Hematopoietic multipotent progenitor cell (in vitro differentiated cells): ENCODE measurements at regions not wholly inside any gene's neighbourhood (a gene's known extent, or its start where the extent isn't known, plus 50 kb on each side); places are given as distances from the start of the nearest gene placed in this dataset.
A peak's percentile ranks its signal among the peaks of the same experiment; 100 is the strongest.
"Not testable (repeated sequence)": the region's sequence is repeated elsewhere in the genome, so short reads cannot be mapped to it uniquely, and the experiment has no call there.

Source experiments
- DNase-seq, 3 donors: peaks; one replicate each; pipeline ENCODE4 v3.0.0-alpha.2; 2011 to 2015; ENCODE audit warnings: low read depth in 2 of 3, low spot score in 2 of 3

DNA sequence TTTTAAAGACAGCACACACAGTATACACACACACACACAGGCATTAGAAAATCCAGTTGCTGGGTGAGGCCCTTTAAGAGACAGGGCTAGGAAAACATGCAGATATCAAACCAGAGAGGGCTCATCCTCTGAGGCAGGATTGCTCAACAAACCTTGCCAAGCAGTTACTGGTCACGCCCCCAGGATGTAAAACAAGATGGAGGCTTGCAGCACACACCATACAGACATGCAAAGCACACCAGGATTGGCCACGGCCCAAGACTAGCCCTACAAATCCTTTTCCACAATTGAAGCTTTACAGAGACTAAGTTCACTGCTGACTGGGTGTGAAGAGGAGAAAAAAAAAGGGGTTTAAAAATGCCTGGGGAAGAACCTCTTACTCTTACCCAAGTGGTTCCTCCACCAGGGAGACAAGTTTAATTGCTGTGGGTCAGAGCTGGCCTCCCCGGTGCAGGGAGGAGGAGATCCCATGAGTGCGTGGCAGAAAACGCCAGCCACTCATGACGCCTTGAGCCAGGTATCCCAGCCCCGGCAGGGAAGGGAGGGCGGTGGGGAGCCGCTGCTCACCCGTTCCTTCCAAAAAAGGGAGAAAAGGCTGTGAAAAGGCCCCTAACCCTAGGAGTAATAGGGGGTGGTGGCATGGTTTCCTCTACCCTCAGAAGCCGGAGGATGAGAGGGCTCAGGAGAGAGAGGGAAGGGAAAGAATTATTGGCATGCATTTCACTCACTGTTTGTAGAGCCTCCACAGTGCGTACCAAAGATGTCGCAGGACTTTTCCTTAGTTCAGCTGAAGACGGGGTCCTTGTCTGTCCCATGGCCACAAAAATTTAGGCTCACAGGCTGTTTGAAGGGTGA, 594.6 kb upstream of the ZP4 start:
- no peak for DNase-seq

- no peak for DNase-seq
Observed at GRCh38 chr1:238484121-238484520, 593.4 kb upstream of the ZP4 start.

GRCh38 chr1:238476841-238477240, 586.1 kb upstream of the ZP4 start:
- DNase-seq, result peak in 2 of 3 donors; percentile 85 to 93

DNA sequence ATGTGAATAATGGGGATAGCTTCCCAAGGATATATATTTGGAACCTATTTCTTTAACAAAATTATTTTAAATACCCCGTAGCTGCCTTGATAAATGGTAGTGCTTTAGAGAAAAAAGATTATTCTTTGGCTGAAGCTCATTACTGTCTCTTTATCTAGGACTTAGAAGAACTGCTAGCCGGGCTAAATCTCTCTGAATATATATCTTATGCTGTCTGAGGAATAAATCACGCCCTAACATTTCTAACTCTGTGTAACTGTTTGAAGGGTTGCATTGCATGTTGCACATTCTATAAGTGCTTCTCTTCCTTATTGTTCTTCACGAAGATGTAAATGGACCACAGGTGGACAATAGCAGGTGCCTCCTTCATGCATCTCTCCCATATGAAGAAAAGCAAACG, 585.0 kb upstream of the ZP4 start:
- DNase-seq, result no peak

- no peak for DNase-seq
Observed at GRCh38 chr1:238474263-238474662, 583.5 kb upstream of the ZP4 start.

DNA sequence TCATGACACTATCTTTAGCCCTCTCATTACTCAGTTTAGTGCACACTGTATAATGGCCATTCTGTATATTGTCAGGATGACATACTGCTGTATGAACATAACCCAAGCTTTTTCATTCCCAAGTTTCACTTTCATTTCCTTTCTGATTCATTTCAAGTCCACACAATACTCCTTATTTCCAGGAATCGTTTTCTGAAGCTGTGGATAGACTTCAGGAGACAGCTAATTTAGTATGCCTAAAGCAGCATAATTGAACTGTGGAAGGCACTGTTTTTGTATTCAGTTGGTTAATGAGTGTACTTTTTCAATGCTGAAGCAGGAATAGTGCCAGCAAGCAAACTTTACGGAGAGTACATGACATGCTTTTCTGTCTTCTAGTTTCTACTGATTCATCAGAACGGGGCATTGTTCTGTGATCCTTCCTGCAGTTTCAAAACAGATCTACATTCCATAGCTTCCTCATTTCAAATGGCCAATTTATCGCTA, 578.5 kb upstream of the ZP4 start:
- DNase-seq, result no peak

- no peak for DNase-seq
Observed at GRCh38 chr1:238468068-238468467, 577.3 kb upstream of the ZP4 start.

DNA sequence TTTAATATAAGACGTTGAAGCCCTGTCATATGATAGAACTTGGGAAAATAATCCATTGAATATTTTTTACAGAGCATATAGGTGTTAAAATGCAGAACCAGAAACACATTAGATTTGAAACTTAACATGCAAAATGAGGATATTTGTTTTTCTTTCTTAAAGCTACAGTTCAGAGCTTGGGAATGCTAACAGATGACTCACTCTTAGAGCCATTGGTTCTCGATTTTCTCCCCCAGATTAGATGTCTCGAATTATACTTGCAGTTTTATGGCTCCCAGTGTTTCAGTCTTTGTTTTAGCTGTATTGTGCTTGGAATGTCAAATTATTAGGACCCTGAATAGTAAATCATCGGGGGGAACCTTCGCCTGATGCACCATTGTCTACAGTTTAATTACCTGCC, 575.7 kb upstream of the ZP4 start:
- no peak for DNase-seq

GRCh38 chr1:238465449-238465848, 574.7 kb upstream of the ZP4 start:
- no peak for DNase-seq

DNA sequence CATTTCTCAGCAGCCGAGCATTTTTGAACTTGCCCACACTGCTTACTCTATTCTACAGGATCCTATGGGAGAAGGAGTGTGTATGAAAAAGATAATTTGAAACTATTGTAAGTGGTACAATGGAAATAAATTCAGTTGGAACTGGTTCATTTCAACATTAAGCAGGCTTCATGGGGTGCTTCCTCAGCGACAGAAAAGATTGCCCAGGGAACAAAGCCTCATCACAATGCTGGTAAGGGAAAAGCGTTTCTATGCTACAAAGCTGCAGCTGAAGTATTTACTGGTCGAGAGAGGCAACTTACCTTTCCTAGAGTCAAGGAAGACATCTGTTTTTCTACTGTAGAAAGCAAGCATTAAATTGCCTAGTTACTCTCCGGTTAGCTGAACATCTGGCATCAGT, 568.2 kb upstream of the ZP4 start:
- DNase-seq, result no peak

GRCh38 chr1:238457610-238458009, 566.9 kb upstream of the ZP4 start:
- DNase-seq, result no peak

GRCh38 chr1:238451781-238452310, 561.1 kb upstream of the ZP4 start:
- no peak for DNase-seq

GRCh38 chr1:238450976-238451375, 560.3 kb upstream of the ZP4 start:
- no peak for DNase-seq

- DNase-seq, result no peak
Observed at GRCh38 chr1:238443687-238444086, 553.0 kb upstream of the ZP4 start.

- DNase-seq, result no peak
Observed at GRCh38 chr1:238439511-238439910, 548.8 kb upstream of the ZP4 start.

GRCh38 chr1:238438311-238439270, 547.9 kb upstream of the ZP4 start:
- no peak for DNase-seq

DNA sequence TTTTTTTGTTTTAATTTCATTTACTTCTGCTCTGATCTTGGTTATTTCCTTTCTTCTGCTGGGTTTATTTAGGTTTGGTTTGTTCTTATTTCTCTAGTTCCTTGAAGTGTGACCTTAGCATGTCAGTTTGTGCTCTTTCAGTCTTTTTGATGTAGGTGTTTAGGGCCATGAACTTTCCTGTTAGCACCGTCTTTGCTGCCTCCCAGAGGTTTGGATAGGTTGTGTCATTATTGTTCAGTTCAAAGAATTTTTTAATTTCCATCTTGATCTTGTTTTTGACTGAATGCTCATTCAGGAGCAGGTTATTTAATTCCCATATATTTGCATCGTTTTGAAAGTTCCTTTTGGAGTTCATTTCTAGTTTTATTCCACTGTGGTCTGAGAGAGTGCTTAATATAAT, 539.0 kb upstream of the ZP4 start:
- not testable (repeated sequence) for DNase-seq

DNA sequence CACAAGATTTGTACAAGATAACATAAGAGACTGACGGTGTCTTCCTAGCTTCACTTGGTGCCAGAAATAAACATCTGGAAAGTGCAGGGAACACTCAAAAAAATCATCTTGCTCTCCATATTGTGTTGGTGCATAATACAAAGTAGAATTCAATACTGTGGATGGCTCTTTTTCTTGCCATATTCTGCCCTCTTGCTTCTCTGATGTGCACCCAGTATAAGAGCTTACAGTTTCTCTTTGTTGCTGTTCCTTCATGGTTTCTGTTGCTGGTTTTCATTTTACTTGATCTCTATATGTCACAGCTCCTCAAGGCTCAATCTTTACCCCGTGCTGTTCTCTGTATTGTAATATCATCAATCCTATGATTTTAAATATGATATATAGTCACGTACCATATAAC, 528.5 kb upstream of the ZP4 start:
- DNase-seq, result no peak

DNA sequence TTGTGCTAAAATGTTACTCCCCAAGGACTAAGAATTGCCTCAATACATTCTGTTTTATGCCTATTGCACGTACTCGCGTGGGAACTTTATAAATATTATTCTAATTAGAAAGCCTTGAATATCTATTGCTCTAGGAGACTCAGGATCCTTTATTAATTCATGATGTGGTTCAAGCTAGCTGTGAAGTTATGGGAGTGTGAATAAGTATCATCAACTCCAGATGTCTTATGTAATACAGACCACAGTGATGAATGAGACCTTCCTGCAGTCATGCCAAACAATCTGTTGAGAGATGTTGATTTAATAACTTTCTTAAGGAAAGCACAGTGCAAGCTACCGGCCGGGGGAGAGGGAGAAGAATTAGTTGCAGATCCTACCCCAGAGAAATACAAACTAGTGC, 519.2 kb upstream of the ZP4 start:
- no peak for DNase-seq

GRCh38 chr1:238409191-238409850, 518.6 kb upstream of the ZP4 start:
- no peak for DNase-seq

DNA sequence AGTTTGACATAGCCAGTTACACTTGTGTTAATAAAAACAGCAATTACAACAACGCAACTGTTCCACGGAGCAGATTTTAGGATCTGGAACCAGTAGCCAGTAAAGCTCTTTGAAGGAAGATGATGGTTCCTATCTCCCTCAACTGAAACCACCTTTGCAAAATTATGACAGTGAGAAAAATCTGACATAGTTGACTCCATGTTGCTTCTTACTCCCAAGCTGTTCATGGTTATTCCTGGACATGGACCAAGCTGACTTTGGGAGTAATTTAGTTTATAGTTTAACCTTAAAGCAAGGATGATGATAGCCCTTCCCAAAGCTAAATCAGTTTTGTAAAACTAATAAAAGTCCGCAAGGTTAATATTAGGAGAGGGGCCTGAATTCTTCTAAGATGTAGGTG, 518.0 kb upstream of the ZP4 start:
- no peak for DNase-seq
